ENCODE measurements at regions not wholly inside any gene's neighbourhood (a gene's known extent, or its start where the extent isn't known, plus 50 kb on each side); places are given as distances from the start of the nearest gene placed in this dataset.

DNA sequence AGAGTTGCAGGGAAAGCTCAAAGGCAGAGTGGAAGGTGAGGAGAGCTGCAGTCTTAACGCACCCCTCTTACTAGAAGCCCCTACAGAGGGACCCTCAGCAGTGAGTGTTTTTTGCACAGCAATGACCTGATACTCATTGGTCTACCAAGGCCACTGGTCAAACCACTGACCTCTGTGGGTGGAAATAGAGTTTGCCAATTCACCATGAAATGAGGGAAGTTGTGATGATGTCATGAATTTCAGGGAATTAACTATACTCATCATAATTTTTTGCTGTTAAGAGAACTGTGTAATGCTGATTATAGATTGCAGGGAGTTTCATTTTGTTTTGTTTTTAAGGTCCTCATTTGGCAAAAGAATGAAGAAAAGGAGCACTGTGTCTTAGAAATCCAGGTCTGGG lies 101.7 kb upstream of the SMAD3 start:
- DNase-seq (ENCODE audit: low spot score) = no peak
- H3K4me1 Mint-ChIP-seq (ENCODE audit: low read depth) = no peaks in the 10 kb centered on the region
- TF ChIP-seq, protein P1, sequence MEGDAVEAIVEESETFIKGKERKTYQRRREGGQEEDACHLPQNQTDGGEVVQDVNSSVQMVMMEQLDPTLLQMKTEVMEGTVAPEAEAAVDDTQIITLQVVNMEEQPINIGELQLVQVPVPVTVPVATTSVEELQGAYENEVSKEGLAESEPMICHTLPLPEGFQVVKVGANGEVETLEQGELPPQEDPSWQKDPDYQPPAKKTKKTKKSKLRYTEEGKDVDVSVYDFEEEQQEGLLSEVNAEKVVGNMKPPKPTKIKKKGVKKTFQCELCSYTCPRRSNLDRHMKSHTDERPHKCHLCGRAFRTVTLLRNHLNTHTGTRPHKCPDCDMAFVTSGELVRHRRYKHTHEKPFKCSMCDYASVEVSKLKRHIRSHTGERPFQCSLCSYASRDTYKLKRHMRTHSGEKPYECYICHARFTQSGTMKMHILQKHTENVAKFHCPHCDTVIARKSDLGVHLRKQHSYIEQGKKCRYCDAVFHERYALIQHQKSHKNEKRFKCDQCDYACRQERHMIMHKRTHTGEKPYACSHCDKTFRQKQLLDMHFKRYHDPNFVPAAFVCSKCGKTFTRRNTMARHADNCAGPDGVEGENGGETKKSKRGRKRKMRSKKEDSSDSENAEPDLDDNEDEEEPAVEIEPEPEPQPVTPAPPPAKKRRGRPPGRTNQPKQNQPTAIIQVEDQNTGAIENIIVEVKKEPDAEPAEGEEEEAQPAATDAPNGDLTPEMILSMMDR (IDR thresholded peaks at IDR 0.05) = no peak
- no peak overlapping the region for H3K4me3 Mint-ChIP-seq (ENCODE audit: unreplicated experiment)
- no peaks in the 10 kb centered on the region for H3K9me3 Mint-ChIP-seq (ENCODE audit: low read depth)
- H3K27ac Mint-ChIP-seq (ENCODE audit: unreplicated experiment) = no peak overlapping the region
- no peaks in the 10 kb centered on the region for H3K36me3 Mint-ChIP-seq (ENCODE audit: low read depth)
- peaks cover 4% of the 10 kb centered on the region for H3K27me3 Mint-ChIP-seq (ENCODE audit: low read depth)

DNA sequence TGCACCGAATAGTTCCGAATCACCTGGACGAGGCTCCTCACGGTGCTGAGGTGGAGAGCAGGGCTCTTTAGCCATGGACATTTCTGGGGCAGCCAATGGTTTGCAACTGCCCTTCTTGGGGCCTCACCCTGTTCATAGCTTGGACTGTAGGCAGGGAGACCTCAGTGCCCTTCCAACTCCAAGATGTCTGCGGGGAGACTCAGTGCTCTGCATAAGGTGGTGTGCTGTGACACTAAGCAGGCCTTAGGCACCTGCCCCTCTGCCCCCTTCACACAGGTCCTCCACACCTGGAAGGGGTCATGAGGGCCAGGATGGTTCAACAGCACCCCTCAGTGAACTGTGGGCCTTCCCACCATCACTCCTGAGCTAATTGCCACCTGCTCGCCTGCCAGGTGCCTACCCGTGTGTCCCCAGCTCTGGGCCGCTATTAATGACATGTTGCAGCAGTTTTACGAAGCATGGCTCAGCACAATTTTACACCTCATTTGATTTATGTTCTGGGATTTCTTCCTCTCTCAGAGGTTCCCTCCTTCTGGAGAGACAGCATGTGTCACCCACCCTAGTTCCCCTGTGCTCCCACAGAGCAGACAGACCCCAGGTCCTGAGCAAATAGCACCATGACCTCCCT lies 101.2 kb upstream of the SMAD3 start:
- no peaks in the 10 kb centered on the region for H3K9me3 Mint-ChIP-seq (ENCODE audit: low read depth)
- no peaks in the 10 kb centered on the region for H3K4me1 Mint-ChIP-seq (ENCODE audit: low read depth)
- TF ChIP-seq, protein P1 (IDR thresholded peaks at IDR 0.05) = no peak
- no peaks in the 10 kb centered on the region for H3K36me3 Mint-ChIP-seq (ENCODE audit: low read depth)
- H3K27me3 Mint-ChIP-seq (ENCODE audit: low read depth) = peaks cover 4% of the 10 kb centered on the region
- no peak overlapping the region for H3K27ac Mint-ChIP-seq (ENCODE audit: unreplicated experiment)
- H3K4me3 Mint-ChIP-seq (ENCODE audit: unreplicated experiment) = no peak overlapping the region
- DNase-seq (ENCODE audit: low spot score) = no peak

DNA sequence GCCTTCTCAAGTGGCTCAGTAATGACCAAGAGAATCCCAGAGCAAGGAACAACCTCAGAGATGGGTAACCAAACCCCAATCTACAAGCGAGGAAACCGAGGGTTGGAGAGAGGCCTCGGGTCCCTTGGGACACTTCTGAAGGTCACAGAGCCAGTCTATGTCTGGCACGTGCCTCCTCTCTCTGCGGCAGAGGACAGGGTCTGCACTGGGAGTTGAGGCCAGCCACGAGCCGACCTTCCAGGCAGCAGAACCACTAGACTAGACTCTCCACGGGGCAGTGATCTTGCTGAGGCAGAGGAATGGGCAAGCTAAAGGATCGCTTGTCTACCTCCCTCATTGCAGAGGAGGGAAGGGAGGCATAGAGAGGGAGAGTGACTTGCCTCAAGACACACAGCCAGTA lies 100.6 kb upstream of the SMAD3 start:
- H3K36me3 Mint-ChIP-seq (ENCODE audit: low read depth) = no peaks in the 10 kb centered on the region
- H3K4me3 Mint-ChIP-seq (ENCODE audit: unreplicated experiment) = no peak overlapping the region
- no peaks in the 10 kb centered on the region for H3K4me1 Mint-ChIP-seq (ENCODE audit: low read depth)

DNA sequence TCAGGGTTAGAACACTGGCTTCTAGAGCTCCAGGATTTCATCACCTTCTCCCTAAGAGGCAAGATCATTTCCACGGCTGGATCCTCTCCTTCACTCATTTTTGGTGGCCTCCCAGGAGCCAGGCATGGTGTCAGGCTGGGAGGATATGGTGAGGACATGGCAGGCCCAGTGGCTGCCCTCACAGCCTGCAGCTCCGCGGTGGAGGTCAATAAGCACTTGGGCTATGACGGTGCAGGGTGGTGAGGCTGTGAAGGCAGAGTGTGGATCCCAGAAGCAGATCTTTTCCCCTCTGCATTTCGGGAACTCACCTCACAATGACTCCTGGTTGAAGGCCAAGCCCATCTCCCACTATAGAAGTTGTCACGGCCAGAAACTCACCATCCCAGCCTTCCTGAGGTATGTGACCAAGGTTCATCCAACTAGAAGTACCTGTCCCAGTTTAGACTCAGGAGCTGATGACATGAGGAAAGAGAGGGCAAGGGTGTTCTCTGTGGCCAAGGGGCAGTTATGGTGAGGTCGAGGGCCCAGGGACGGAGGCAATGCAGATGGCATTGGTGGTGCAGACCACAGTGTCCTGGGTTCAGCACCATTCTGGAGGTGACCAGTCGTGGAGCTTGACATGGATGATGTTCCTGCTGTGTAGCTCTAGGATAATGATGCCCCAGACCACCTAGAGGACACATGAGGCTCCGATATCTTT lies 100.1 kb upstream of the SMAD3 start:
- TF ChIP-seq, protein P1 (IDR thresholded peaks at IDR 0.05) = no peak
- DNase-seq (ENCODE audit: low spot score) = no peak
- Mint-ChIP-seq H3K9me3 (ENCODE audit: low read depth) (no peaks in the 10 kb centered on the region), H3K4me3 (ENCODE audit: unreplicated experiment) (no peak overlapping the region), H3K27ac (ENCODE audit: unreplicated experiment) (no peak overlapping the region), H3K4me1 (ENCODE audit: low read depth) (no peaks in the 10 kb centered on the region), H3K27me3 (ENCODE audit: low read depth) (peaks cover 1% of the 10 kb centered on the region), H3K36me3 (ENCODE audit: low read depth) (no peaks in the 10 kb centered on the region)

More for the DNA sequence above, 100.6 kb upstream of the SMAD3 start:
- H3K27me3 Mint-ChIP-seq (ENCODE audit: low read depth) = peaks cover 2% of the 10 kb centered on the region
- no peak for DNase-seq (ENCODE audit: low spot score)
- no peaks in the 10 kb centered on the region for H3K9me3 Mint-ChIP-seq (ENCODE audit: low read depth)
- no peak overlapping the region for H3K27ac Mint-ChIP-seq (ENCODE audit: unreplicated experiment)
- TF ChIP-seq, protein P1 (IDR thresholded peaks at IDR 0.05) = no peak

DNA sequence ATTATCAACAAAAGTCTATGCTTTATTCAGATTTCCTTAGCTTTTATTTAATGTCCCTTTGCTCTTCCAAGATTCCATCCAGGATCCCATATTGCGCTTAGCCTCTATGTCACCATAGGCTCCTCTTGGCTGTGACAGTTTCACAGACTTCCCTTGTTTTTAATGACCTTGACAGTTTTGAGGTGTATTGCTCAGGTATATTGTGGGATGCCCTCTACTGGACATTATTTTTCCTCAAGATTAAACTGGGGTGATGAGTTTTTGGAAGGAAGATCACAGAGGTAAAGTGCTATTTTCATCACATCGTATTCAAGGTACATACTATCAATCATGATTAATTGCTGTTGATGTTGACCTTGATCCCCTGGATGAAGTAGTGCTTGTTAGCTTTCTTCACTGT lies 99.1 kb upstream of the SMAD3 start:
- no peak overlapping the region for H3K27ac Mint-ChIP-seq (ENCODE audit: unreplicated experiment)

More for the DNA sequence above, 99.1 kb upstream of the SMAD3 start:
- H3K36me3 Mint-ChIP-seq (ENCODE audit: low read depth) = no peaks in the 10 kb centered on the region
- H3K27me3 Mint-ChIP-seq (ENCODE audit: low read depth) = no peaks in the 10 kb centered on the region
- no peak overlapping the region for H3K4me3 Mint-ChIP-seq (ENCODE audit: unreplicated experiment)
- no peaks in the 10 kb centered on the region for H3K4me1 Mint-ChIP-seq (ENCODE audit: low read depth)
- H3K9me3 Mint-ChIP-seq (ENCODE audit: low read depth) = no peaks in the 10 kb centered on the region
- TF ChIP-seq, protein P1 (IDR thresholded peaks at IDR 0.05) = peak; percentile 52
- no peak for DNase-seq (ENCODE audit: low spot score)
